HG02884 (cell line): ENCODE measurements at regions not wholly inside any gene's neighbourhood (a gene's known extent, or its start where the extent isn't known, plus 50 kb on each side); places are given as distances from the start of the nearest gene placed in this dataset.
"Not testable (repeated sequence)": the region's sequence is repeated elsewhere in the genome, so short reads cannot be mapped to it uniquely, and the experiment has no call there.

Experiments
- ATAC-seq: cut with Tn5 transposase; IDR thresholded peaks from one replicate; pipeline ENCODE4 v1.9.1; 2021; ENCODE audit warnings: mild to moderate bottlenecking, moderate library complexity; ENCODE audit not compliant: unreplicated experiment

DNA sequence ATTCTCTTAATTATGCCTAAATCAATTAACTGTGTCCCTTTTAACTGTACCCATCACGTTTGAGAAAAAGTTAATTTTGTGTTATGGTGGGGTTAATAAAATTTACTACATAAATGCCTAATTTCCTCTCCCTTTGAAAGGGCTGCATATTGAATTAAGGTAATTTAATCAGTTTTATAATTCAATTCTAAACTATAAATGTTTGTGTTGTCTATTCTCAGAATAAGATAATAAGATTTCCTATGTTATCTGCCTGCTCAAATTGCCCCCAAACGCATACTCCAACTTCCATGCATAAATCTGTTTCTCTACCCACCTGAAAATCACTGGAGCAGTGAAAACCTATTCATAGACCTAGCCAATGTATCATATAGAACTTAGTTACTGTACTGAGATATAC lies 1716.1 kb downstream of the SI start:
- ATAC-seq: no peak

DNA sequence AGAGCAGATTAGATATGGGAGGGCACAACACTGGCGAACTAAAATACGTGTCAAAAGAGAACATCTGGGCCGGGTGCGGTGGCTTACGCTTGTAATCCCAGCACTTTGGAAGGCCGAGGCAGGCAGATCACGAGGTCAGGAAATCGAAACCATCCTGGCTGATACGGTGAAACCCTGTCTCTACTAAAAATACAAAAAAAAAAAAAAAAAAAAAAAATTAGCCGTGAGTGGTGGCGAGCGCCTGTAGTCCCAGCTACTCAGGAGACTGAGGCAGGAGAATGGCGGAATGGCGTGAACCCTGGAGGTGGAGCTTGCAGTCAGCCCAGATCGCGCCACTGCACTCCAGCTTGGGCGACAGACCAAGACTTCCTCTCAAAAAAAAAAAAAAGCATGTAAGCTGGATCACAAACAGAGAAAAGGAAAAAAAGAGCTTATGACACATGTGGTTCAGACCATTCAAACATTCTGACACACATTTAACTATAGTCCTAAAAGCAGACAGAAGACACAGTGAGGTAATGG lies 1716.9 kb downstream of the SI start:
- ATAC-seq: not testable (repeated sequence)

DNA sequence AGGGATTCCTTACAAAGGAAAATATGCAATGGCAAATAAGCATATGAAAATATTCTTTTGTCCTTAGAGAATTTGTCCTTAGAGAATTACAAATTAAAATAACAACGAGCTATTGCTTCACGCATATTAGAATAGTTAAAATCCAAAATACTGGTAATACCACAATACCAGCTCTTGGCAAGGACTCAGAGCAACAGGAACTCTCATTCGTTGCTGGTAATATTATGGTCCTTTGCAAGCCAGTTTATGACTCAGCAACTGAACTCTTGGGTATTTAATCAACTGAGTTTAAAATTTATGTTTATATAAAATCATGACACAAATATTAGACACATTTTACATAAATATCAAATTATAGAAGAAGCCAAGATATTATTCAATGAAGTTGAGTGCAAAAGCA lies 1730.4 kb downstream of the SI start:
- no peak for ATAC-seq

DNA sequence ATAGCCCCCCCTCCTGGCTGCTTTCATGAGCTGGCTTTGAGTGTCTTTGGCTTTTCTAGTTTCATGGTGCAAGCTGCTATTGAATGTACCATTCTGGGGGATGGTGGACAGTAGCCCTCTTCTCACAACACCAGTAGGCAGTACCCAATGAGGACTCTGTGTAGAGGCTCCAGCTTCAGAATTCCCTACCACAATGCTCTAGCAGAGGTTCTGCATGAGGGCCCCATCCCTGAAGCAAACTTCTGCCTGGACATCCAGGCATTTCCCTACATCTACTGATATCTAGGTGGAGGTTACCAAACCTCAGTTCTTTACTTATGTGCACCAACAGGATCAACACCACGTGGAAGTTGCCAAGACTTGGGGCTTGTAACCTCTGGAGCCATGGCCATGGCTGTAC lies 1742.9 kb downstream of the SI start:
- ATAC-seq: no peak

DNA sequence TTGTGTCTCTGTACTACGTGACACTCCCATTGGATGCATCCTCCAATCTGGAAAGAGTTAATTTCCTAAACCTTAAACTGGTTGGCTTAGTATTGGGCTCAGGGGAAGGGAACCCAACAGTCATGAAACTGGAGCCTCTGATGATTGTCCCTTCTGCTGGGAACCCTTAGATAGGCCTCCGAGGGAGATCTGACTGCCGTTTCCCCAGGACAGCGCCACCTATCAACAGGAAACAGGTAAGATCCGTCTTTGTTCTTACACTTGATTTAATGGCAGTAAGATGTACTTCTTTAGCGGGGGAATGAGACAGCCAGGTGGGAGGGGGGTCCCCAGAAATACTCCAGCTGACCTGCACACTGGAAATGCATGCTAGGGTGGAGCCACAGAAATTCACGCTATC lies 1749.6 kb downstream of the SI start:
- ATAC-seq: no peak

DNA sequence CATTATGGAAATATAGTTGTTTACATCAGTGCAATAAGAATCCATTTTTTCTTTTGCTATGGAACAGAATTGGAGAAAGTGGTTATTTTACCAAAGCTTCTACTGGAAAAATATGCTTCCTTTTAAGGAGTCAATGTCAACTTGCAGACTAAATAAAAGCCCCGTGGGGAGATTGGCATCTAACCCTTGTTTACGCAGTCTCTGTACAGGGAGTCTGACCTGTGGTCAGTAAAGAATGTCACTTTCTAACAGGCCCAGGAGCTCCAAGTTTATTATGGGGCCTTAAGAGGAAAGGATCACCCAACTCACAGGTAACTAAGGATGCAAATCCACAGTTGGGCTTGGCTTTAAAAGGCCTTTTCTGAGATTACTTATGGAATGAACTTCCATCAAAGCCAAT lies 1751.2 kb downstream of the SI start:
- ATAC-seq: no peak

DNA sequence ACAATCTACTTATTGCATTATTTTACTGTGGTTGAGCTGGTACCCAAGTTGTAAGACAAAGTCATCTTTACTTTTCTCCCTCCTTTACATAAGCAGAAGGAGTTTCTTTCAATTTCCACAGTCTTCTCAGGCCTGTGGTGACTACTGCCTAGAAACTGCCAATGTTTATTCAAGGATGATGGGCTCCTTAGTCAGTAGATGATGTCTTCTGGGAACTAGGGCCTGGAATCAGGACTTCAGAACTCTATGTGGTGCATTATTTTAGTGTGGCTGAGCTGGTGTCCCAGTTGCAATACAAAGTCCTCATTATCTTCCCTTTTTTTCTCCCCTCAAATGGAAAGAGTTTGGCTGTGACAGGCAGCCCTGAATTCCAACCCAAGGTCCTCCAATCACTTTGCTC lies 1762.5 kb downstream of the SI start:
- ATAC-seq: no peak

DNA sequence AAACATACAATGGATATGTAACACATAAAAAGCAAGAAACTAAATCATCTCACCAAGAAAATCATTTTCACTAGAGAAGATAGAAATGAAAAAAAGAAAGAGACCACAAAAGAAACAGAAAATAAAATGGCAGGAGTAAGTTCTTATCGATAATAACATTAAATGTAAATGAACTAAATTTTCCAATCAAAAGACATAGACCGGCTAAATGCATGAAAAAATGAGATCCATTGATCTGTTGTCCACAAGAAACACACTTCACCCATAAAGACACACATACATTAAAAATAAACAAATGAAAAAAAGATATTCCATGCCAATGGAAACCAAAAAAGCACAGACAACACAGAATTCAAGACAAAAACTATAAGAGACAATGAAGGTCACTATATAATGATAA lies 1771.9 kb downstream of the SI start:
- ATAC-seq: no peak

DNA sequence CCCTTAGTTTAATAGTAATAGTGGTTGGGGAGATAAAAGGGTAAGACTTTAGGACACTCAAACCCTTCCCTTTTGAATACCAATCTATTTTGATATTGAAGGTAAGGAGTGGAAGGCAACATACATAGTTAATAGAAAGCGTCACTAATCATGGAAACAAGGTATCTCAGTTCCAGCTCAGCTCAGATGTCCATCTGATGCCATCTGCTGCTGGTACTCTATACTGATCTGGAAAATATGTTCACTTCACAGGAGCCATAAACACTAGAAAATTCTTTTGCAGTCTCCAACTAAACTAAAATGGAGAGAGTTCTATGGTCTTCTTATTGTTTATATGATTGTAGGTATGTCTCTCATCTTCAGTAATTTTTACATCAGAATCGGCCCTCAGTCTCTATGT lies 1777.1 kb downstream of the OTOL1 start:
- no peak for ATAC-seq

DNA sequence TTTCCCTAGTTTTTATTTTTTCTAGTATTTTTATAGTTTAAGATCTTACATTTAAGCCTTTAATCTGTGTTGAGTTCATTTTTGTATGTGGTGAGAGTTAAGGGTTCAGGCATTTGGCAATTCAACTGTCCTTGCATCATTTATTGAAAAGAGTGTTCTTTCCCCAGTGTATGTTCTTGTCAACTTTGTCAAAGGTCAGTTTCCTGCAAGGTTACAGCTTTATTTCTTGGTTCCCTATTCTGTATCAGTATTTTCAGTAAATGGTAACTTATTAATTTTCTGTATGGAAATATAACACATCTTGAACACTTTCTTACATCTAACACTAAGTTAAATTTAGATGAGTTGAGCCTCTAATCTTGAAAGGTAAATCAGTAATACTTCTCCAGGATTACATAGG lies 1770.1 kb downstream of the OTOL1 start:
- no peak for ATAC-seq

DNA sequence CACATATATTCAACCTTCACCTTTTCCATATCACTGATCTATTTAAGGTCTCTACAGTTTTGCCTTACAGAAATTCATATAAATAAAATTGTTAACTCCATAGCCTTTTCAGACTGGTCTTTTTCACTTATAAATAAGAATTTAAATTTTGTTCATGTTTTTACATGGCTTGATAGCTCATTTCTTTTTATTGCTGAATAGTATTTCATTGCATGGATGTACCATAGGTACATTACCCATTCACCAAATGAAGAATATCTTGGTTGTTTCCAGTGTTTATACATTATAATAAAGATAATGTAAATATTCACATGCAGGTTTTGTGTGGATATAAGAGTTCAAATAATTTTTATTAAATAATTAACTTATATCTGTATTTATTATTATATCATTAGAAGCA lies 1765.0 kb downstream of the OTOL1 start:
- ATAC-seq: no peak

DNA sequence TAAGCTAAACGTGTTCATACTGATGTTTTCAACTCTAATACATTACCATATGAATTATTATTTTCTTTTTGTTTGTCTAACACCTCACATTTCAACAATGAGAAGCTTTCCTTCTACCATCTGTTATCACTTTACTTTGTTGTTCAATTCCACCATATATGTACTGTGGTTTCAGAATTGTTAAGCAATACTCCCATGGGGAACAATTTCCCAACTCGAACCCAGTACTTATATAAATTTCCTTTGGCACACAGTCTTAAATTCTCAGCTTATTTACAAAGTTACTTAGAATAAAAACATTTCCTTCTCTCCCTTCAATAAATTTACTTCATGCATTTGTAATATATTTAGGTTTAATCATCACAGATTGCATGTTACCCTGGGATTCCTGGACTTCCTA lies 1764.4 kb downstream of the OTOL1 start:
- ATAC-seq: no peak

DNA sequence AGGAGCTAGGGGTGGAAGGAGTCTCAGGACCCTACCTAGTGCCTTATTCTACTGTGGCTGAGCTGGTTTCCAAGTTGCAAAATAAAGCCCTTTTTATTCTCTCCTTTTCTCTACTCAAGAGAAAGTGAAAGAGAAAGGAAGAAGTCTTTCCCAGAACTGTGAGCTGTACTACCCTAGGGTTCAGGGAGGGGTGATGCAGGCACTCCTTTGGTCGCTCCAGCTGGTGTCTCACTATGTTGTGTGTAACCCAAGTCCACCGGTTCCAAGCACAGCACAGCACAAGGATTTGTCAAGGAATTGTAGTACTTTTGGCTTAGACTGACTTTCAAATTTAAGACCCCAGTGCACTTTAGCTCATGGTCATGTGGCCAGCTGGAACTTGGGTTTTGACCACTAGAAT lies 1721.7 kb downstream of the OTOL1 start:
- ATAC-seq: no peak

DNA sequence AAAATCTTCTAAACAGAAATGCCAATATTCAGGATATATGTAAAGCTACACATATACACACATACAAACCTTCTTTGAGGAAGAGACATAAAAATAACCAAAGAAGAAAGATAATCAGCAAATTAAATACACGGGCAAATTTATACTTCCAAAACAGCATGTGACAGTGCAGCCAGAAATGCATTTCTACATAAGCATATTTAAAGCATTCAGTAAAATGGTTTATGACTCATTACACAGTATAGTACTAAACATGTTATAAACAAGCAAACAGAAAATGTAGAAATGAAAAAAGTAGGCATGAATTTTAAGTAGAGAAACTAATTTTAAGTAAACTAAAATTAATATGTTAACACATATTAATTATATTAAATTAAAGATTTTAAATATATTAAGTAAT lies 1717.2 kb downstream of the OTOL1 start:
- no peak for ATAC-seq

DNA sequence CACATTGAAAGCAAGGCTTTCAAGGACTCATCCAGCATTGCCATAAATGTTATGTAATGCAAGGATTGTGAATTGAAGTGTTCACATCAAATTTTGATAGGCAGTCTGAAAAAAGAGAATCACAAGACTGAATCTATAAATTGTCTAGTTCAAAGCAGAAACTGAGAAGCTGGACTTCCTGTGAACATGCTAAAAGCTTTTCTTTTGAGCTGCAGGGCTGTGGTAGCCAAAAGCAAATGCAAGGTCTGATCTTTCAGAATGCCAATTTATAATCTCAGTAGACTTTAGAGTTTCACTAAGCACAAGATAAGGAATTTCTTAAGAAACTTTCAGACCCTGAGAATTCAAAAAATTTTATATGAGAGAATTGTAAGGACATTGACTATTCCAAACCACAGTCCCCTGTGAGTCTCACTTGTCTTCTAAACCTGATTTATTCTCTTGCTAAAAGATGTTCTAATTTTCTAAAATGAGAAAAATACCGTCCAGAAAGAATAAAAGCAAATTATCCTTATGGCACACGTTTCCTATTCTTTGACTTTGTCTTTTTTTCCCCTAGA lies 1700.3 kb downstream of the OTOL1 start:
- ATAC-seq: no peak

DNA sequence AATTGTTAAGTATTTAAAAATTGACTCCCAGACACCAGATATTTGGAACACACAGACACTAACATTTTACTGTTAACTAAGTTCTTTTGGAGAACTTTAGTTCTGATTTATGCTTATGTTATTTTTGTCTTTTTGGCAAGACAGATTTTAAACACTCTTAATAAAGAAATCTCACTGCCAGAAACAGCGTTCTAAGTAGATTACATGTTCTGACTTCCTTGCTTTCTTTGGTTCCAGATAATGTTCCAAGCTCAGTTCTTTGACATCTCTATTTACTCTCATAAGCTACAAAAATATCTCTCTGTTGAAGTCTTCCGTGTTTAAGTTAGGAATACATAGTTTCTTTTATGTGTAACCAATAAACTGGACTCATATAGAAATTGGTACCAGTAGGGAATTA lies 1699.6 kb downstream of the OTOL1 start:
- no peak for ATAC-seq

DNA sequence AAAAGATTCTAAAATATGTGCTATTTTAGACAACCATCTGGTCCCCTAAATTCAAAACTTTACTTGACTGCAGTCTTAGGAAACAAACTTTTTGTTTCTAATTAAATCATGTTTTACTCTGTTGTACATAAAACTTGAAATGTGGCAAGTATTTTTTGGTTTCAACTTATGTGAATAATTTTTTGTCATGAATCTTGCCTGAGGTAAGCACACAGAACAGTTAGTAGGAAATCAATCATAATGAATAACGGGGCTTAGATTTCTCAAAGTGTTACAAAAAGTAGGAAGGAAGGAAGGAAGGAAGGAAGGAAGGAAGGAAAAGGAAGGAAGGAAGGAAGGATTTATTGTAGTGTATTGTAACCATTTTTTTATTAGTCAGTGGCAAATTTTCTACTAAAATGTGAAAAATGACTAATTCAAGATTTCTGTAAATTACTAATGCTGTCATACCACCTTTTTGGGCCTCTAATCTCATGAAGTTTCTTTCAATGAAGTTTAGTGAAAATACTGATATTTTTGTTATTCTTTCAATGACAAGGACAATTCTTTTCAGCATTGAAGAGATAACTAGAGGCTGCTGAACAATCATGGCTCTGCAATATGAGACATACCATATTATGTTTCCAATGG lies 1689.2 kb downstream of the OTOL1 start:
- no peak for ATAC-seq

DNA sequence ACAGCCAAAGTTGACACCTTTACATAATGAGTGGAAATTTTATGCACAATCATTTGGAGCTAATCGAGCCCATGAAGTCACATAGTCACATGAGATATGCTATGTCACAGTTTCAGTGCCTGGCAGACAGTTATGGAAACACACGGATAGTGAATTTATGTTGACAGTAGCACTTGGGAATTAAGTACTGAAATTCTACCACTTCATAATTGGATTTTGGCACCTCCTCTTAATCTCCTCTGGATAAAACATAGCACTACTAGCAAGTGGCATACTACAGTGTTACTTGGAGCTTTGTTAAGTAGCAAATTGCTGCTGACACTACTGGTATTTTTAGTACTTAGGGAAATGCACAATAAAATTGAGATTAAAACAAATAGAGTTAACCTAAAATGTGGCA lies 1679.4 kb downstream of the OTOL1 start:
- no peak for ATAC-seq

DNA sequence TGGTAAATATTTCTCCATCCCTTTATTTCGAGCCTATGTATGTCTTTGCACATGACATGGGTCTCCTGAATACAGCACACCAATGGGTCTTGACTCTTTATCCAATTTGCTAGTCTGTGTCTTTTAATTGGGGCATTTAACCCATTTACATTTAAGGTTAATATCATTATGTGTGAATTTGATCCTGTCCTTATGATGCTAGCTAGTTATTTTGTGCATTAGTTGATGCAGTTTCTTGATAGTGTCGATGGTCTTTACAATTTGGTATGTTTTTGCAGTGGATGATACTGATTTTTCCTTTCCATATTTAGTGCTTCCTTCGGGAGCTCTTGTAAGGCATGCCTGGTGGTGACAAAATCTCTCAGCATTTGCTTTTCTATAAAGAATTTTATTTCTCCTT lies 1675.9 kb downstream of the OTOL1 start:
- ATAC-seq: not testable (repeated sequence)

DNA sequence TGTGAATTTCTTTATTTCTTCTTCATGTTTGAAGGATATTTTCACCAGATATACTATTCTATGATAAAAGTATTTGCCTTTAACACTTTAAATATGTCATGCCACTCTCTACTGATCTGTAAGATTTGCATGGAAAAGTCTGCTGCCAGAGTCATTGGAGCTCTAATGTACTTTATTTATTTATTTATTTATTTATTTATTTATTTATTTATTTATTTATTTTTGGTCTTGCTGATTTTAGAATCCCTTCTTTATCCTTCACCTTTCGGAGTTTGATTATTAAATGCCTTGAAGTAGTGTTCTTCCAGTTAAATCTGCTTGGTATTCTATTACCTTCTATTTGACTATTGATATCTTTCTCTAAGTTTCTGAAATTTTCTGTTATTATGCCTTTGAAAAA lies 1669.6 kb downstream of the OTOL1 start:
- no peak for ATAC-seq

DNA sequence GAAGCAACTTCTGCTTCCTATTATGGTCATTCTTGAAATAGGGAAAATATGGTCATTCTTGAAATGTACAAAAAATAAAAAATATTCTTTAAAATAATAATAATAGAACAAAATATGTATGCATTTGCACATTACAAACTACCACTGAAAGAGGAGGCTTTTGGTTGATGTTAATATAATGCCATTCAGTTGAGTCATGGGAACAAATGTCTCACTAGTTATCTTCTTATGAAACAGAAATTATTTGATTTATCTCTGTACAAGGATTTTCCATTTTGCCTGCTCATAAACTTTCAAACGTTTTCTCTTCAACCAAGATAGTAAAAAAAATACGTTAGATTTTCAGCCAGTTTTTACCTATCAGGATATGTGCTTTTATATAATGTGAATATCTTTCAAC lies 1662.7 kb downstream of the OTOL1 start:
- ATAC-seq: no peak

DNA sequence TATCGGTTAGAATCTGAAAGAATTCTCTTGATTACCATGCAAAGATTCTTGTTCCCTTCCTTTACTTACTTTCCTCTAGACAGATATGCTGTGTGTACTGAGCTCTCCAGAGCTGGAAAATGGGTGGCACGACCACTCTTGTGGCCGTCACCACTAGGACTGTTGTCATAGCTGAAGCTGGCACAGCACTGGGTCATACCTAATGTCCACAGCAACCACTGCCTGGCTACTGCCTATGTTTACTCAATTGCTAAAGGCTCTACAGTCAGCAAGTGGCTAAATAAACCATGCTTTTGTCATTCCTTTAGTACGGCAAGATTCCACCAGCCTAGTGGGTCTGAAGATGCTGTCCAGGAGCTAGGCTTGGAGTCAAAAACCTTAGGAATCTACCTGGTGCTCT lies 1643.0 kb downstream of the OTOL1 start:
- ATAC-seq: no peak

DNA sequence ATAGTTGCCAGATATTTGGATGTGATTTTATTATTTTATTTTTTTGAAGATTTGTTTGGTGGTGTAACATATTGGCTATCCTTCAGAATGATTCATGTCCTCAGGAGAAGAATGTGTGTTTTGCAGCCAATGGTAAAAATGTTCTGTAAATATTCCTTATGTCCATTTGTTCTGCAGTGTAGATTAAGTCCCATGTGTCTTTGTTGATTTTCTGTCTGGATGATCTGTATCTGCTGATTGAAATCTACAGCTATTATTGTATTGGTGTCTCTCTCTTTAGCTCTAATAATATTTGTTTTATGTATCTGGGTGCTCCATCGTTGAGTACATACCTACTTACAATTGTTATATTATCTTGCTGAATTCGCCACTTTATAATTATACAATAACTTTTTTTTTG lies 1641.7 kb downstream of the OTOL1 start:
- no peak for ATAC-seq
